ENCODE measurements at regions not wholly inside any gene's neighbourhood (a gene's known extent, or its start where the extent isn't known, plus 50 kb on each side); places are given as distances from the start of the nearest gene placed in this dataset.
A peak's percentile ranks its signal among the peaks of the same experiment; 100 is the strongest.

- DNase-seq: no peak
Observed at GRCh38 chr5:88540471-88541115, 271.9 kb upstream of the TMEM161B start.

DNA sequence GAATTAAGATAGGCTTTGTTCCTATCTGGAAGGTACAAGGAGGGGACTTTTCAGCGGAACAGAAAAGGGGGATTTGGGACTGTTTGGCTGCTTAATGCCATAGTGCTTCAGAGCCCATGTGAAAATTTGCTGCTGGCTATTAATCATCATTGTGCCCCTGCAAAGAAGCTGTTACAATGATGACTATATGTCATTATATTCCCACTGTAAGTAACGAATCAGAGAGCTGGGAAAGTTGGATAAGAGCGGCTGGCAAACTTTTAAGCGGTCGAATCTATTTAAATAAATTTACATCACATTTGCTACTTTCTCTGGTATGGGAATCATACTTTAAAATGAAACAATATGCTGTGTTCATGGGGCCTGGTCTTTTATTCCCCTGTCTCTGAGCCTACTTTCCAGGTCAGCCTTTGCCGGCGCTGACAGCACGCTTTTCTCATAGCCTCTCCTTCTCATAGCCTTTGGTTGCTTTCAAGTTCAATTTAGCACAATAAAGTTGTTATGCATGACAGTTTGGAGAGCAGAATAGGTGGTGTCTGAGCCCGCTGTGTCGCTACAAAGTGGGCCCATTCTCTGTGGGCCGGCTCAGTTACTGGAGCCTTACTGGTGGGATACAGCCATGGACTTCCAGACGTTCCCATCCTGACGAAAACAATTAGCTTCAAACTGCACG lies 271.2 kb upstream of the TMEM161B start:
- no peak for DNase-seq

- no peak for DNase-seq
Observed at GRCh38 chr5:88539026-88539425, 270.4 kb upstream of the TMEM161B start.

- DNase-seq: no peak
Observed at GRCh38 chr5:88536146-88536545, 267.5 kb upstream of the TMEM161B start.

DNA sequence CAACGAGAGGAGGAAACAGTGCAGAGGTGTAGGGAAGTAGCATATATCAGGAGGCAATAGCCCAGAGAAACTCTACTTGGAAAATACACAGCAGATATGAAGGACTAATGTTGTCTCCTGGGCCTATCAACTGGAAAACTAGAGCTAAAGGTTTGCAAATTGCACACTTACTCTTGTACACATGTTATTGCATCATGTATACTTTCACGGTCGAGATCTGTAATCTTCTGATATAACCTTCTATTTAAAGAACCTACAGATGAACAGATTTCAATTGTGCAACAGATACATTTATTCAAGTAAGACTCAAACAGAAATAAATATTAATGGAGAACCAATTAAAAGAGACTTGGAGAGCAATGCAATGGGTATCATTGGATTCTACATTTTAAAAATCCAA lies 256.3 kb upstream of the TMEM161B start:
- no peak for DNase-seq

DNA sequence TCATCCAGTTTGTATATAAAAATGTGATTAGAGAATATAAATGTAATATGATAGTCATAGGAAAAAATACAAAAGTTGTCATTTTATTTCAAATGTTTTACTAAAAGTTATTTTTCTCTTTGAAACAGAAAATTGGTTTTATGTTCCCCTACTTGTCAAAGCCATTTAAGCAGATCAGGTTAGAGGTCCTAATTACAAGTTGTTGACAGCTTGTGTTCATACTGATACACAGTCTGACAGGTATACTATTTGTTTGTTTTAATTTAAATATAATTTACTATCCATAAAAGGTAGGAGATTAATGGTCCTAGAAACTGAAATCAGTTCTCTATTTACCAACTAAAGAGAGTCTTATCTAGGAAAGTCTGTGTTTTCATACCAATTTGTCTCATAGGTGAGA lies 250.4 kb upstream of the TMEM161B start:
- no peak for DNase-seq

GRCh38 chr5:88518131-88519016 lies 249.7 kb upstream of the TMEM161B start:
- no peak for DNase-seq

- no peak for DNase-seq
Observed at GRCh38 chr5:88515881-88516819, 247.5 kb upstream of the TMEM161B start.

DNA sequence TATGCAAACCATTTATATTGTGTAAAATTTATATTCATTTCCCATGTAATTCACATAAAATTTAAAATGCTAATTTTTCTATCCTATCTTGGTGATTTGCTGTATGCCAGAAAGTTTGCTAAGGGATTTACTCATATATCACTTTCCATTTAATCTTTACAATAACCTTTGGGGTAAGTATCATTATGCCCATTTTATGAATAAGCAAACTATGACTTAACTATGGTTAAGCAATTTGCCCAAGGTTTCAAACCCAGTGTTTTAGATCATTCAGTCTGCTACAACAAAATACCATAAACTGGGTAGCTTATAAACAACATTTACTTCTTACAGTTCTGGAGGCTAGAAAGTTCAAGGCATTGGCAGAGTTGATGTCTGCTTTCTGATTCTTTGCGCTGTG lies 246.4 kb upstream of the TMEM161B start:
- DNase-seq: no peak

- DNase-seq: no peak
Observed at GRCh38 chr5:88509403-88509802, 240.8 kb upstream of the TMEM161B start.

DNA sequence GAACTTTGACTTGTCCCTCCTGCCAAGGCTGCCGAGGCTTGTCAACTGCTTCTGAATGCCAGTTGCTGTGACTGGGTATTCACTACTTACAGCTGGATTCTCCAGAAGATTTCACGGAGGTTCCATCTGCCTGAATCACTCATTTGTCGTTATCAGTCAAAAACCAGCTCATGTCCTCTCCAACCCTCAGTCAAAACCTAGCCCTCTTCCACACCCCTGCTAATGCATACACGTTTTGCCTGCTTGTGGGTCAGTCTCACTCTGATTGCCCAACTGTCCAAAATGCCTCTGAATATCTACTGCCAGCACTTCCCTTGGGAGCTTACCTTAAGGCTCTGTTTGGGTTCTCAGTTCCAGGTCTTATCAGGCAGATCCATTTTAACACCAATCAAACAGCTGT lies 238.6 kb upstream of the TMEM161B start:
- no peak for DNase-seq

GRCh38 chr5:88503406-88503805 lies 234.8 kb upstream of the TMEM161B start:
- DNase-seq: no peak

- no peak for DNase-seq
Observed at GRCh38 chr5:88503041-88503345, 234.3 kb upstream of the TMEM161B start.

- DNase-seq: peak; percentile 58
Observed at GRCh38 chr5:88502179-88503040, 233.8 kb upstream of the TMEM161B start.

DNA sequence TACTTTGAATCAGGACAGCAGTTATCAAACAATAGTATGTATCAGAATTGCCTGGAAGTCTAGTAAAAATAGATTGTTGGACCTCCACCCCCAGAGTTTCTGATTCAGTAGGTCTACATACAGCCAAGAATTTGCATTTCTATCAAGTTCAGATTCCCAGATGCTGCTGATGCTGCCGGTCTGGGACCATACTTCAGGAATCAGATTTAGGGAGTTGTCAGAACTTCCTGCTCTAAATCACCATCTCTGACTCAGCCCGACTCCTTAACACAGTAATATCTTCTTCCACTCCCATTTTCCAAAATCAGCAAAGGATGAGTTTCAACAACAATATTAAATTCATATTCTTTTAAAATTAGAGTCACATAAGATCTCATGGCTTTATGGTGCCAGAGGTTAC lies 227.2 kb upstream of the TMEM161B start:
- DNase-seq: no peak

DNA sequence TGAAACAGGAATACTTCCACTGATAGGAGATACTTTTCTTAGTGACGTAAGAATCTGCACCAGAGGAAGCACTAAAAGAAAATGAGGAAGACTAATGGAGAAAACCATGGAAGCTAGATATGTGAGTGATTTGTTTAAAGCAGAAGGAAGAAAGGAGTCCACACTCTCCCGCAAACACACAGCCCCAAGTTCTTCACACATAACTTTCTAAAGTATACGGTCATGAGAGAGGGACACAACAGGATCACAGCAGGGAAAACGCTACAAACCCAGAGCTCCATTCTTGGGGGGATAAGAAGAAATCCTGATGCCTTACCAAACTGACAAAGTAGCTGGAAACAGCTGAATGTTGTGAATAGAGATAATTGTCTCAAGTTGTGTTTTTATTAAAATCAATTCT lies 222.2 kb upstream of the TMEM161B start:
- no peak for DNase-seq

DNA sequence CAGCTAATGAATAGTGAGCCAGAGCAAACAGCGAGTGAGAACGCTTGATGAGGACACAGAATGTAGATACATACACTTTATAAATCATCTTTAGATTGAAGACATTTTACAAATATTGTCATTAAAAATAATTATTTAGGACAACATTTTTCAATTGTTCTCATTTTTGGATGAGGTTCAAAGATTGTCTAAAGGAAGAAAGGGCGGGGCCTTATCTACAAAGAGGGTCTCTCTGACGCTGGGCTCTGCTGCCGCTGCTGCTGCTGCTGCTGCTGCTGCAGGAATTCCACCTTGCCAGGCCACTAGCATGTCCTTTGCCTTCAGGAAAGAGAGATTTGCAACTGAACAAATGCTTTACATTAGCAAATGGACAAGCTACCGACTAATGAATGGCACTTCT lies 220.7 kb upstream of the TMEM161B start:
- no peak for DNase-seq

GRCh38 chr5:88488561-88488960 lies 219.9 kb upstream of the TMEM161B start:
- no peak for DNase-seq

GRCh38 chr5:88488130-88488529 lies 219.5 kb upstream of the TMEM161B start:
- DNase-seq: no peak

DNA sequence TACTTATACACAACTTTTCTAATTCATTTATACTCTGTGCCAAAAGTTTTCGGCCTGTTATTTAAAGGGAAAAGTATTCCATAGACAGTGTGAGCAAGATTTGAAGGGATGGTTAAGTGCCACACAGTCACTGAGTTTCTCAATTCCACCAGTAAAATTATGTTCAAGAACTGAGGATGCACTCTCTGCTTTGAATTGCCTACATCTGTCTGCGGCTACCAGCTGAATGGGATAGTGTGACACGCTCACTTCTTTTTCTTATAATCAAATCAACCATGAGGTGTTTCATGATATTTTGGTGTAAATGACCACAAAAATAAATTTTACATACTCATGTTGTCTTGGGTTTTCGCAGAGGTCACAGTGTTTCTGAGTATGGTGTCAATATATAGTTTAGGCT lies 218.4 kb upstream of the TMEM161B start:
- no peak for DNase-seq

- no peak for DNase-seq
Observed at GRCh38 chr5:88486431-88486830, 217.8 kb upstream of the TMEM161B start.

DNA sequence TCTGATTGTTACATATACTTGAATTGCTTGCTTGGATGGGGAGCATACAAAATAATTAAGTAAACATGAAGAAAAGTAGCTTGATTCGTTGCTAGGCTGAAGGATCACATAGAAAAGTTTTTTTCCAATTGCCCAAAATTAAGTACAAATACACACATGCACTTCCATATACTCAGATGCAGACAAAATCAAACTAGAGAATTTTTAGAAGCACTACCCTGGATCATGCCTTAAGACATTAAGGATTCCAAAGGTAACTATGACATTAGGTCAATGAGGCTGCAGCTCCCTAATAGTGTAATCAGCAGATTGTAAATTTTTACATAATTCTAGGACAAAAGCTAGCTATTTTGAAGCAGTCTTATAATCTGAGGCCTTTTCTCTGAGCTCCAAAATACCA lies 216.9 kb upstream of the TMEM161B start:
- DNase-seq: no peak
